OCI-LY3 (cell line): ENCODE measurements at regions not wholly inside any gene's neighbourhood (a gene's known extent, or its start where the extent isn't known, plus 50 kb on each side); places are given as distances from the start of the nearest gene placed in this dataset.

Experiments used
- H2AFZ ChIP-seq: fragments of 200-600, 300-600 bp; shearing (Covaris generic); 2 replicates; pipeline ENCODE4 v1.6.0; 2014; ENCODE audit warnings: antibody characterized with exemption, low read depth, low read length
- H3K27ac ChIP-seq: fragments of 200-600, 300-600 bp; sonication (generic); 2 replicates; pipeline ENCODE4 v1.5.1; 2014; ENCODE audit warnings: mild to moderate bottlenecking, low read length, moderate library complexity, mixed read lengths
- H3K27me3 ChIP-seq: fragments of 200-600, 300-600 bp; sonication (generic); 2 replicates; pipeline ENCODE4 v1.6.1; 2014; ENCODE audit warnings: low read depth, low read length, mixed read lengths
- H3K36me3 ChIP-seq: fragments of 200-600, 300-600 bp; sonication (generic); replicated peaks from 2 replicates; pipeline ENCODE3; 2014; ENCODE audit warnings: low read depth, low read length, mixed read lengths
- H3K4me1 ChIP-seq: fragments of 300-600, 200-600 bp; sonication (generic); 2 replicates; pipeline ENCODE4 v1.6.1; 2014; ENCODE audit warnings: low read length, mixed read lengths
- H3K4me2 ChIP-seq: fragments of 200-600, 300-600 bp; sonication (generic); 2 replicates; pipeline ENCODE4 v1.6.1; 2014; ENCODE audit warnings: low read length, mixed read lengths
- H3K4me3 ChIP-seq: fragments of 300-600, 200-600 bp; sonication (generic); 2 replicates; pipeline ENCODE4 v1.5.1; 2014; ENCODE audit warnings: antibody characterized with exemption, mild to moderate bottlenecking, low read length, moderate library complexity
- H3K79me2 ChIP-seq: fragments of 300-600, 200-600 bp; shearing (Covaris generic); 2 replicates; pipeline ENCODE4 v1.6.1; 2014; ENCODE audit warnings: mild to moderate bottlenecking, low read length, mixed read lengths
- H3K9ac ChIP-seq: fragments of 300-600, 200-600 bp; shearing (Covaris generic); 2 replicates; pipeline ENCODE4 v1.6.0; 2014; ENCODE audit warnings: mild to moderate bottlenecking, low read length, moderate library complexity
- H3K9me3 ChIP-seq: fragments of 200-600, 300-600 bp; shearing (Covaris generic); 2 replicates; pipeline ENCODE4 v1.6.1; 2014; ENCODE audit warnings: low read length, mixed read lengths; ENCODE audit not compliant: insufficient read depth
- H4K20me1 ChIP-seq: fragments of 200-600, 300-600 bp; sonication (generic); 2 replicates; pipeline ENCODE4 v1.6.1; 2016; ENCODE audit warnings: low read length, mixed read lengths; ENCODE audit not compliant: insufficient read depth
- EZH2phosphoT487 ChIP-seq: fragments of 200-600 bp; shearing (Covaris generic); IDR thresholded peaks from 2 replicates; pipeline ENCODE4 v1.6.1; 2018; ENCODE audit warnings: antibody characterized with exemption, mixed run types, low read depth
- TF ChIP-seq, protein P1 (sequence below): fragments of 200-600, 300-600 bp; sonication (generic); IDR thresholded peaks from 2 replicates; pipeline ENCODE4 v1.5.1; 2014; ENCODE audit warnings: antibody characterized with exemption, low read length, low read depth

DNA sequence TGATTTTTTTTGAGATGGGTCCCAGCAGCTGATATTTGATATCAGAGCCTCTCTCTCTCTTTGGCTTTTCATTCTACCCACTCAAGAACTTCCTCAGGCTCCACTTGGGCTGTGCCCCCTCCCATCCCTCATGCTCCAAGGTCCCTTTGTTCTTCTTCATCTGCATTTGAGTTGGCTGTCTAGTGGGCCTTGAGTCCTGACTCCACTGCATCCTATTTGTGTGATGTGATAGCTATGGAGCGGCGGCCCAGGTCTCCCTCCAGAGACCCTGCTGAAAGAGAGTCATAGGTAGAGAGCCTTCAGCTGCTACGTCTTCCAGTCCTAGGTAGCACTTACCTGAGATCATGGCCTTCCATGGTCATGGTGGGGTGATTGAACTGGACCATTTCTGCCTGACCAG, 123.1 kb upstream of the VRK1 start:
- Histone ChIP-seq H3K9me3 (0 out of 2 replicates have a peak, but pooled peaks cover 4% of the 10 kb centered on the region), H3K4me2 (no peak overlapping the region), H3K36me3 (no peaks in the 10 kb centered on the region), H3K27ac (no peak overlapping the region), H2AFZ (no peak overlapping the region), H3K4me1 (no peaks in the 10 kb centered on the region; the same call in 1 of the 2 replicates), H3K79me2 (no peaks in the 10 kb centered on the region), H3K27me3 (peaks cover 18% of the 10 kb centered on the region; the same call in 1 of the 2 replicates), H3K9ac (no peak overlapping the region), H3K4me3 (no peak overlapping the region), H4K20me1 (no peaks in the 10 kb centered on the region)
- TF ChIP-seq, protein P1, sequence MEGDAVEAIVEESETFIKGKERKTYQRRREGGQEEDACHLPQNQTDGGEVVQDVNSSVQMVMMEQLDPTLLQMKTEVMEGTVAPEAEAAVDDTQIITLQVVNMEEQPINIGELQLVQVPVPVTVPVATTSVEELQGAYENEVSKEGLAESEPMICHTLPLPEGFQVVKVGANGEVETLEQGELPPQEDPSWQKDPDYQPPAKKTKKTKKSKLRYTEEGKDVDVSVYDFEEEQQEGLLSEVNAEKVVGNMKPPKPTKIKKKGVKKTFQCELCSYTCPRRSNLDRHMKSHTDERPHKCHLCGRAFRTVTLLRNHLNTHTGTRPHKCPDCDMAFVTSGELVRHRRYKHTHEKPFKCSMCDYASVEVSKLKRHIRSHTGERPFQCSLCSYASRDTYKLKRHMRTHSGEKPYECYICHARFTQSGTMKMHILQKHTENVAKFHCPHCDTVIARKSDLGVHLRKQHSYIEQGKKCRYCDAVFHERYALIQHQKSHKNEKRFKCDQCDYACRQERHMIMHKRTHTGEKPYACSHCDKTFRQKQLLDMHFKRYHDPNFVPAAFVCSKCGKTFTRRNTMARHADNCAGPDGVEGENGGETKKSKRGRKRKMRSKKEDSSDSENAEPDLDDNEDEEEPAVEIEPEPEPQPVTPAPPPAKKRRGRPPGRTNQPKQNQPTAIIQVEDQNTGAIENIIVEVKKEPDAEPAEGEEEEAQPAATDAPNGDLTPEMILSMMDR = no peak
- no peak for TF ChIP-seq EZH2phosphoT487

DNA sequence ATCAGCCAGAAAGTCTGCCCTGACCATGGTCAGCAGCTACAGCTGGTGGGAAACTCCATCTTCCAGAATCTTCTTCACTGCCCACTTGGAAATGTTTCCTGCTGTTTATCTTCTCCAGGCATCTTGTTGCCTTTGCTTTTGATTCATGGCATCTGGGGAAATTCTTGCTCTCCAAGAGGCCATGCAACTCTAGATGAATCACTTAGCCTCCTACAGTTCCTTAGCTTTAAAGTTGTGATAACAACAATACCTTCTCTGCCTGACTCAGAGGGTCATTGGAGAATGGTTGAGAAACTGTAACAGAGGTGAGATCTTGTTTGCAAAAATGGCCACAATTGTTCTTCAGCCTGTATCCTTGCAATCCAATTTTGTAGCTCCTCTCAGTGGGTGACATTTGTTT, 121.0 kb upstream of the VRK1 start:
- Histone ChIP-seq H3K27me3 (peaks cover 9% of the 10 kb centered on the region; the same call in 1 of the 2 replicates), H3K4me1 (no peaks in the 10 kb centered on the region; the same call in 1 of the 2 replicates), H3K36me3 (no peaks in the 10 kb centered on the region), H3K4me3 (no peak overlapping the region), H3K4me2 (no peak overlapping the region), H4K20me1 (no peaks in the 10 kb centered on the region), H2AFZ (no peak overlapping the region), H3K9me3 (0 out of 2 replicates have a peak, but pooled peaks cover 4% of the 10 kb centered on the region), H3K9ac (no peak overlapping the region), H3K27ac (no peak overlapping the region), H3K79me2 (no peaks in the 10 kb centered on the region)
- TF ChIP-seq, protein P1 = no peak
- TF ChIP-seq EZH2phosphoT487 = no peak

DNA sequence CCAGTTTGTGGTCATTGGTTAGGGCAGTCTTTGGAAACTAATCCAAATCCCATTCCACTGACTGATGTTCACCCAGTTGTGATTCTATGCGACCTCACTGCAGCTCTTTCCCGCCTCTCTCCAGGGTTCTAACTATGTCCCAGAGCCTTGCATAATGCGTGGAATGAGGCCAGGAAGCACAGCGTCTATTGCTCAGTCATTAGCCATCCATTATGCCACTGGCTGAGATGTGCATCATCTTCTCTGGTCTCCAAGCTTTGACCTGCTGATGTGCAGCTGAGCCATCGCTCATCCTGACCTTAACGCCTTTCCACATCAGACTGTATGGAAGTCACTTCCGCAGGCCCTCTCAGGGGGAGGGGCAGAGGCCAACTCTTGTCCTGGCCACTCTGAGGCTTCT, 115.4 kb upstream of the VRK1 start:
- Histone ChIP-seq H3K79me2 (no peaks in the 10 kb centered on the region), H3K4me1 (peaks cover 9% of the 10 kb centered on the region), H2AFZ (no peak overlapping the region), H3K4me2 (no peak overlapping the region), H3K4me3 (no peak overlapping the region), H3K27ac (no peak overlapping the region), H3K36me3 (no peaks in the 10 kb centered on the region), H4K20me1 (no peaks in the 10 kb centered on the region), H3K27me3 (0 out of 2 replicates have a peak, but pooled peaks cover under 1% of the 10 kb centered on the region), H3K9ac (no peak overlapping the region), H3K9me3 (0 out of 2 replicates have a peak, but pooled peaks cover 2% of the 10 kb centered on the region)
- no peak for TF ChIP-seq EZH2phosphoT487
- TF ChIP-seq, protein P1 = no peak

DNA sequence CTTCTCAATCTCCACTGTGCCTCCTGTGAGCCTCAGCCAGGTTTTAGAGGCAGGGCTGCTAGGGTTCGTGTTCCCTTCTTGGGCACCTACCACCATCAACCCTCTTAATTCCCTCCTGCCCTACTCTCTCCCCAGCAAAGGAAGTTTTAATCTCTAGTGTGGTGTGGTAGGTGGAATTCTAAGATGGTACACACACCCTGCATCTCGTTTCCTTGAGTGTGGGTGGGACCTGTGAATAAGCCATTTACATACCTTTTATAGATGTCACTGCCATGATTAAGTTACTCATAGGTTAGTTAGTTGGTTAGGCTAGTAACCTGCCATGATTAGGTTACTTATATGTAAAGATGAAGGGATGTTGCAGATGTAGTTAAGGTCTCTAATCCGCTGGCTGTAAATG, 114.8 kb upstream of the VRK1 start:
- Histone ChIP-seq H3K79me2 (no peaks in the 10 kb centered on the region), H2AFZ (no peak overlapping the region), H3K9ac (no peak overlapping the region), H3K27ac (no peak overlapping the region), H3K9me3 (no peaks in the 10 kb centered on the region), H3K4me3 (no peak overlapping the region), H3K36me3 (no peaks in the 10 kb centered on the region), H3K4me2 (no peak overlapping the region), H3K4me1 (peaks cover 9% of the 10 kb centered on the region), H3K27me3 (no peaks in the 10 kb centered on the region; the same call in 1 of the 2 replicates), H4K20me1 (no peaks in the 10 kb centered on the region)
- TF ChIP-seq EZH2phosphoT487 = no peak
- TF ChIP-seq, protein P1 = no peak
